GM23338 (cell line): ENCODE measurements at regions not wholly inside any gene's neighbourhood (a gene's known extent, or its start where the extent isn't known, plus 50 kb on each side); places are given as distances from the start of the nearest gene placed in this dataset.

ENCODE experiments used
- ATAC-seq: fragments of 200-7000 bp; cut with Tn5 transposase; 3 replicates; pipeline ENCODE4 v1.9.1; 2020
- DNase-seq: peaks from one replicate; pipeline ENCODE4 v3.0.0-alpha.2; 2015; ENCODE audit warnings: low spot score
- H2AFZ ChIP-seq: fragments of 200-600 bp; sonication (generic); 2 replicates; pipeline ENCODE4 v1.8.0; 2016; ENCODE audit warnings: antibody characterized with exemption, mild to moderate bottlenecking, moderate library complexity
- H3F3A ChIP-seq: fragments of 200-600 bp; sonication (generic); replicated peaks from 2 replicates; pipeline ENCODE4 v1.8.0; 2017; ENCODE audit warnings: antibody characterized with exemption, mixed run types, low read depth
- H3K27ac ChIP-seq: fragments of 200-600 bp; sonication (generic); 2 replicates; pipeline ENCODE4 v1.6.1; 2016; ENCODE audit warnings: low read depth
- H3K27me3 ChIP-seq: fragments of 200-600 bp; sonication (generic); 2 replicates; pipeline ENCODE4 v1.8.0; 2016; ENCODE audit warnings: mild to moderate bottlenecking, mixed run types, moderate library complexity; ENCODE audit not compliant: insufficient read depth
- H3K36me3 ChIP-seq: fragments of 200-600 bp; sonication (generic); 2 replicates; pipeline ENCODE4 v1.8.0; 2016; ENCODE audit warnings: mild to moderate bottlenecking; ENCODE audit not compliant: insufficient read depth
- H3K4me1 ChIP-seq: fragments of 200-600 bp; sonication (generic); 2 replicates; pipeline ENCODE4 v1.8.0; 2016; ENCODE audit warnings: mild to moderate bottlenecking, moderate library complexity; ENCODE audit not compliant: insufficient read depth
- H3K4me2 ChIP-seq: fragments of 200-600 bp; sonication (generic); 2 replicates; pipeline ENCODE4 v1.7.1; 2017; ENCODE audit warnings: mixed run types
- H3K4me3 ChIP-seq: fragments of 200-600 bp; sonication (generic); 2 replicates; pipeline ENCODE4 v1.6.1; 2016; ENCODE audit warnings: mixed run types
- H3K79me2 ChIP-seq: fragments of 200-600 bp; sonication (generic); replicated peaks from 2 replicates; pipeline ENCODE4 v1.8.0; 2017; ENCODE audit warnings: mild to moderate bottlenecking; ENCODE audit not compliant: insufficient read depth
- H3K9me2 ChIP-seq: fragments of 200-600 bp; sonication (generic); 2 replicates; pipeline ENCODE4 v1.8.0; 2017; ENCODE audit not compliant: insufficient read depth
- H4K20me1 ChIP-seq: fragments of 200-600 bp; sonication (generic); replicated peaks from 2 replicates; pipeline ENCODE4 v1.8.0; 2017; ENCODE audit warnings: mild to moderate bottlenecking; ENCODE audit not compliant: insufficient read depth
- H3K27ac Mint-ChIP-seq: 2 replicates; pipeline ENCODE4 v1.8.0; 2020; ENCODE audit warnings: inconsistent platforms, mild to moderate bottlenecking, moderate library complexity, mixed read lengths
- H3K27me3 Mint-ChIP-seq: 3 replicates; pipeline ENCODE4 v1.8.0; 2022; ENCODE audit warnings: low read depth, mild to moderate bottlenecking, moderate library complexity, mixed read lengths, inconsistent platforms; ENCODE audit not compliant: insufficient read depth, poor library complexity
- H3K36me3 Mint-ChIP-seq: 3 replicates; pipeline ENCODE4 v1.8.0; 2021; ENCODE audit warnings: low read depth, mild to moderate bottlenecking, inconsistent platforms, moderate library complexity, mixed read lengths
- H3K4me1 Mint-ChIP-seq: 3 replicates; pipeline ENCODE4 v1.8.0; 2020; ENCODE audit warnings: mild to moderate bottlenecking, inconsistent platforms, mixed read lengths
- H3K4me3 Mint-ChIP-seq: 3 replicates; pipeline ENCODE4 v1.8.0; 2021; ENCODE audit warnings: moderate library complexity, mild to moderate bottlenecking, inconsistent platforms, mixed read lengths
- H3K9me3 Mint-ChIP-seq: 3 replicates; pipeline ENCODE4 v1.8.0; 2020; ENCODE audit warnings: moderate library complexity, mild to moderate bottlenecking, inconsistent platforms, mixed read lengths
- CREB1 ChIP-seq: fragments of 250-450 bp; sonication (Bioruptor Pico); IDR thresholded peaks from 2 replicates; pipeline ENCODE4 v1.5.0; 2020; ENCODE audit warnings: low read depth, mild to moderate bottlenecking, moderate library complexity
- EZH2phosphoT487 ChIP-seq: fragments of 200-600 bp; sonication (generic); IDR thresholded peaks from one replicate; pipeline ENCODE4 v1.8.1; 2018; ENCODE audit warnings: antibody characterized with exemption; ENCODE audit not compliant: unreplicated experiment
- JUNB ChIP-seq: IDR thresholded peaks from one replicate; pipeline ENCODE4 v1.6.1; 2016; ENCODE audit warnings: antibody characterized with exemption; ENCODE audit not compliant: unreplicated experiment
- NANOG ChIP-seq: IDR thresholded peaks from 2 replicates; pipeline ENCODE4 v1.6.1; 2016; ENCODE audit warnings: antibody characterized with exemption, borderline replicate concordance
- POLR2AphosphoS5 ChIP-seq: IDR thresholded peaks from 2 replicates; pipeline ENCODE4 v1.6.1; 2016; ENCODE audit warnings: antibody characterized with exemption, low read depth
- STAT1 ChIP-seq: IDR thresholded peaks from one replicate; pipeline ENCODE4 v1.6.1; 2016; ENCODE audit warnings: antibody characterized with exemption; ENCODE audit not compliant: unreplicated experiment
- ZNF114 ChIP-seq: fragments of 250-450 bp; sonication (Bioruptor Pico); IDR thresholded peaks from 2 replicates; pipeline ENCODE4 v1.5.0; 2020; ENCODE audit warnings: mild to moderate bottlenecking, moderate library complexity
- ZNF331 ChIP-seq: fragments of 250-450 bp; sonication (Bioruptor Pico); IDR thresholded peaks from 2 replicates; pipeline ENCODE4 v1.5.0; 2020; ENCODE audit warnings: low read depth, mild to moderate bottlenecking, moderate library complexity
- TF ChIP-seq, protein P1 (sequence below), 2 experiments: fragments of 200-600 bp in 1 of 2; sonication (generic) in 1 of 2; conservative IDR thresholded peaks; 2 replicates each; pipeline versions ENCODE4 v1.5.1 to v1.6.1; 2016 to 2017; ENCODE audit warnings: antibody characterized with exemption in 2 of 2, low read depth in 2 of 2, mild to moderate bottlenecking in 2 of 2, moderate library complexity in 1 of 2
- TF ChIP-seq, protein P2 (sequence below): IDR thresholded peaks from 2 replicates; pipeline ENCODE4 v1.6.1; 2016; ENCODE audit warnings: antibody characterized with exemption
- TF ChIP-seq, protein P3 (sequence below): fragments of 250-450 bp; sonication (Bioruptor Pico); IDR thresholded peaks from 2 replicates; pipeline ENCODE4 v1.5.0; 2020; ENCODE audit warnings: mild to moderate bottlenecking, moderate library complexity
- TF ChIP-seq, protein P4 (sequence below): IDR thresholded peaks from one replicate; pipeline ENCODE4 v1.6.1; 2018; ENCODE audit warnings: antibody characterized with exemption; ENCODE audit not compliant: unreplicated experiment

DNA sequence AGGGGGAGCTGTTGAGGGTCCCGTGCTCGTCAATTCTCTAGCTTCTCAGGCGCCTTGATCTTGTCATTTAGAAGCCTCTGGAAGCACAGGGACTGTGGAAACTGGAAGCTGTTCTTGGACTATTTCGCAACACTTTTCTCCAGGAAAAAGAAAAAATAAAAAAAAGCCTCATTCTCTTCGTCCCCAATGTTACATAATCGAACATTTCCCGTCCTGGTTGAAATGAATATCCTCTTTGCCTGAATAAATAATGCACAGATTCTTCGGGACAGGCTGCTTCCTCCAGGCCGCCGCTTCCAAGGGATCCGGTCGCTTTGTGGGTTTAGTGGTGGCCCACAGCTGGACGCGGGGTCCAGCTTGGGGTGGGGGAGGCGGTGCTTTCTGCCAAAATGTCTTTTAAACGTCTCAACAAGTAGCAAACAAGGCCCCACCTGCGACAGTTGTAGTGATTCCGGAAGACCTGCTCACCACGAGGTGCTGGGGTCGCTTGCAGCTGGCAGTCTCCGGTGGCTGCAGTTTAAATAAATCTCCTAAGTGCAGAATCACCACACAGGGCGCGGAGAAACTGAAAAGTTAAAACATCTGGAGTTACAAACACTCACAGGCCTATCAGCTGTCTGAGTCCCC, 125.9 kb upstream of the ESR1 start:
- no peak overlapping the region for H3K27ac Mint-ChIP-seq
- ATAC-seq: no peak

More for the DNA sequence above, 125.9 kb upstream of the ESR1 start:
- Histone ChIP-seq H3K27ac (no peak overlapping the region), H2AFZ (peak overlapping the region; percentile 95), H3K36me3 (no peaks in the 10 kb centered on the region), H4K20me1 (no peaks in the 10 kb centered on the region), H3K9me2 (peaks cover 12% of the 10 kb centered on the region; the same call in 1 of the 2 replicates), H3K4me2 (no peak overlapping the region), H3K4me3 (no peak overlapping the region), H3K4me1 (peaks cover 10% of the 10 kb centered on the region), H3K79me2 (no peaks in the 10 kb centered on the region), H3F3A (no peaks in the 10 kb centered on the region), H3K27me3 (no peaks in the 10 kb centered on the region)
- H3K4me1 Mint-ChIP-seq: peaks cover 14% of the 10 kb centered on the region
- H3K36me3 Mint-ChIP-seq: no peaks in the 10 kb centered on the region
- no peaks in the 10 kb centered on the region for H3K9me3 Mint-ChIP-seq
- no peak for TF ChIP-seq POLR2AphosphoS5
- TF ChIP-seq, protein P1, sequence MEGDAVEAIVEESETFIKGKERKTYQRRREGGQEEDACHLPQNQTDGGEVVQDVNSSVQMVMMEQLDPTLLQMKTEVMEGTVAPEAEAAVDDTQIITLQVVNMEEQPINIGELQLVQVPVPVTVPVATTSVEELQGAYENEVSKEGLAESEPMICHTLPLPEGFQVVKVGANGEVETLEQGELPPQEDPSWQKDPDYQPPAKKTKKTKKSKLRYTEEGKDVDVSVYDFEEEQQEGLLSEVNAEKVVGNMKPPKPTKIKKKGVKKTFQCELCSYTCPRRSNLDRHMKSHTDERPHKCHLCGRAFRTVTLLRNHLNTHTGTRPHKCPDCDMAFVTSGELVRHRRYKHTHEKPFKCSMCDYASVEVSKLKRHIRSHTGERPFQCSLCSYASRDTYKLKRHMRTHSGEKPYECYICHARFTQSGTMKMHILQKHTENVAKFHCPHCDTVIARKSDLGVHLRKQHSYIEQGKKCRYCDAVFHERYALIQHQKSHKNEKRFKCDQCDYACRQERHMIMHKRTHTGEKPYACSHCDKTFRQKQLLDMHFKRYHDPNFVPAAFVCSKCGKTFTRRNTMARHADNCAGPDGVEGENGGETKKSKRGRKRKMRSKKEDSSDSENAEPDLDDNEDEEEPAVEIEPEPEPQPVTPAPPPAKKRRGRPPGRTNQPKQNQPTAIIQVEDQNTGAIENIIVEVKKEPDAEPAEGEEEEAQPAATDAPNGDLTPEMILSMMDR (conservative IDR thresholded peaks at IDR 0.05; ENCODE audit: low read depth in 2 of 2): no peak
- TF ChIP-seq JUNB: no peak
- TF ChIP-seq, protein P2, sequence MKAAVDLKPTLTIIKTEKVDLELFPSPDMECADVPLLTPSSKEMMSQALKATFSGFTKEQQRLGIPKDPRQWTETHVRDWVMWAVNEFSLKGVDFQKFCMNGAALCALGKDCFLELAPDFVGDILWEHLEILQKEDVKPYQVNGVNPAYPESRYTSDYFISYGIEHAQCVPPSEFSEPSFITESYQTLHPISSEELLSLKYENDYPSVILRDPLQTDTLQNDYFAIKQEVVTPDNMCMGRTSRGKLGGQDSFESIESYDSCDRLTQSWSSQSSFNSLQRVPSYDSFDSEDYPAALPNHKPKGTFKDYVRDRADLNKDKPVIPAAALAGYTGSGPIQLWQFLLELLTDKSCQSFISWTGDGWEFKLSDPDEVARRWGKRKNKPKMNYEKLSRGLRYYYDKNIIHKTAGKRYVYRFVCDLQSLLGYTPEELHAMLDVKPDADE: no peak
- TF ChIP-seq, protein P3, sequence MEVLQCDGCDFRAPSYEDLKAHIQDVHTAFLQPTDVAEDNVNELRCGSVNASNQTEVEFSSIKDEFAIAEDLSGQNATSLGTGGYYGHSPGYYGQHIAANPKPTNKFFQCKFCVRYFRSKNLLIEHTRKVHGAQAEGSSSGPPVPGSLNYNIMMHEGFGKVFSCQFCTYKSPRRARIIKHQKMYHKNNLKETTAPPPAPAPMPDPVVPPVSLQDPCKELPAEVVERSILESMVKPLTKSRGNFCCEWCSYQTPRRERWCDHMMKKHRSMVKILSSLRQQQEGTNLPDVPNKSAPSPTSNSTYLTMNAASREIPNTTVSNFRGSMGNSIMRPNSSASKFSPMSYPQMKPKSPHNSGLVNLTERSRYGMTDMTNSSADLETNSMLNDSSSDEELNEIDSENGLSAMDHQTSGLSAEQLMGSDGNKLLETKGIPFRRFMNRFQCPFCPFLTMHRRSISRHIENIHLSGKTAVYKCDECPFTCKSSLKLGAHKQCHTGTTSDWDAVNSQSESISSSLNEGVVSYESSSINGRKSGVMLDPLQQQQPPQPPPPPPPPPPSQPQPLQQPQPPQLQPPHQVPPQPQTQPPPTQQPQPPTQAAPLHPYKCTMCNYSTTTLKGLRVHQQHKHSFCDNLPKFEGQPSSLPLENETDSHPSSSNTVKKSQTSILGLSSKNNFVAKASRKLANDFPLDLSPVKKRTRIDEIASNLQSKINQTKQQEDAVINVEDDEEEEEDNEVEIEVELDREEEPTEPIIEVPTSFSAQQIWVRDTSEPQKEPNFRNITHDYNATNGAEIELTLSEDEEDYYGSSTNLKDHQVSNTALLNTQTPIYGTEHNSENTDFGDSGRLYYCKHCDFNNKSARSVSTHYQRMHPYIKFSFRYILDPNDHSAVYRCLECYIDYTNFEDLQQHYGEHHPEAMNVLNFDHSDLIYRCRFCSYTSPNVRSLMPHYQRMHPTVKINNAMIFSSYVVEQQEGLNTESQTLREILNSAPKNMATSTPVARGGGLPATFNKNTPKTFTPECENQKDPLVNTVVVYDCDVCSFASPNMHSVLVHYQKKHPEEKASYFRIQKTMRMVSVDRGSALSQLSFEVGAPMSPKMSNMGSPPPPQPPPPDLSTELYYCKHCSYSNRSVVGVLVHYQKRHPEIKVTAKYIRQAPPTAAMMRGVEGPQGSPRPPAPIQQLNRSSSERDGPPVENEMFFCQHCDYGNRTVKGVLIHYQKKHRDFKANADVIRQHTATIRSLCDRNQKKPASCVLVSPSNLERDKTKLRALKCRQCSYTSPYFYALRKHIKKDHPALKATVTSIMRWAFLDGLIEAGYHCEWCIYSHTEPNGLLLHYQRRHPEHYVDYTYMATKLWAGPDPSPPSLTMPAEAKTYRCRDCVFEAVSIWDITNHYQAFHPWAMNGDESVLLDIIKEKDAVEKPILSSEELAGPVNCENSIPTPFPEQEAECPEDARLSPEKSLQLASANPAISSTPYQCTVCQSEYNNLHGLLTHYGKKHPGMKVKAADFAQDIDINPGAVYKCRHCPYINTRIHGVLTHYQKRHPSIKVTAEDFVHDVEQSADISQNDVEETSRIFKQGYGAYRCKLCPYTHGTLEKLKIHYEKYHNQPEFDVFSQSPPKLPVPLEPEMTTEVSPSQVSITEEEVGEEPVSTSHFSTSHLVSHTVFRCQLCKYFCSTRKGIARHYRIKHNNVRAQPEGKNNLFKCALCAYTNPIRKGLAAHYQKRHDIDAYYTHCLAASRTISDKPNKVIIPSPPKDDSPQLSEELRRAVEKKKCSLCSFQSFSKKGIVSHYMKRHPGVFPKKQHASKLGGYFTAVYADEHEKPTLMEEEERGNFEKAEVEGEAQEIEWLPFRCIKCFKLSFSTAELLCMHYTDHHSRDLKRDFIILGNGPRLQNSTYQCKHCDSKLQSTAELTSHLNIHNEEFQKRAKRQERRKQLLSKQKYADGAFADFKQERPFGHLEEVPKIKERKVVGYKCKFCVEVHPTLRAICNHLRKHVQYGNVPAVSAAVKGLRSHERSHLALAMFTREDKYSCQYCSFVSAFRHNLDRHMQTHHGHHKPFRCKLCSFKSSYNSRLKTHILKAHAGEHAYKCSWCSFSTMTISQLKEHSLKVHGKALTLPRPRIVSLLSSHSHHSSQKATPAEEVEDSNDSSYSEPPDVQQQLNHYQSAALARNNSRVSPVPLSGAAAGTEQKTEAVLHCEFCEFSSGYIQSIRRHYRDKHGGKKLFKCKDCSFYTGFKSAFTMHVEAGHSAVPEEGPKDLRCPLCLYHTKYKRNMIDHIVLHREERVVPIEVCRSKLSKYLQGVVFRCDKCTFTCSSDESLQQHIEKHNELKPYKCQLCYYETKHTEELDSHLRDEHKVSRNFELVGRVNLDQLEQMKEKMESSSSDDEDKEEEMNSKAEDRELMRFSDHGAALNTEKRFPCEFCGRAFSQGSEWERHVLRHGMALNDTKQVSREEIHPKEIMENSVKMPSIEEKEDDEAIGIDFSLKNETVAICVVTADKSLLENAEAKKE (CRISPR knock-in tag): no peak
- TF ChIP-seq, protein P4, sequence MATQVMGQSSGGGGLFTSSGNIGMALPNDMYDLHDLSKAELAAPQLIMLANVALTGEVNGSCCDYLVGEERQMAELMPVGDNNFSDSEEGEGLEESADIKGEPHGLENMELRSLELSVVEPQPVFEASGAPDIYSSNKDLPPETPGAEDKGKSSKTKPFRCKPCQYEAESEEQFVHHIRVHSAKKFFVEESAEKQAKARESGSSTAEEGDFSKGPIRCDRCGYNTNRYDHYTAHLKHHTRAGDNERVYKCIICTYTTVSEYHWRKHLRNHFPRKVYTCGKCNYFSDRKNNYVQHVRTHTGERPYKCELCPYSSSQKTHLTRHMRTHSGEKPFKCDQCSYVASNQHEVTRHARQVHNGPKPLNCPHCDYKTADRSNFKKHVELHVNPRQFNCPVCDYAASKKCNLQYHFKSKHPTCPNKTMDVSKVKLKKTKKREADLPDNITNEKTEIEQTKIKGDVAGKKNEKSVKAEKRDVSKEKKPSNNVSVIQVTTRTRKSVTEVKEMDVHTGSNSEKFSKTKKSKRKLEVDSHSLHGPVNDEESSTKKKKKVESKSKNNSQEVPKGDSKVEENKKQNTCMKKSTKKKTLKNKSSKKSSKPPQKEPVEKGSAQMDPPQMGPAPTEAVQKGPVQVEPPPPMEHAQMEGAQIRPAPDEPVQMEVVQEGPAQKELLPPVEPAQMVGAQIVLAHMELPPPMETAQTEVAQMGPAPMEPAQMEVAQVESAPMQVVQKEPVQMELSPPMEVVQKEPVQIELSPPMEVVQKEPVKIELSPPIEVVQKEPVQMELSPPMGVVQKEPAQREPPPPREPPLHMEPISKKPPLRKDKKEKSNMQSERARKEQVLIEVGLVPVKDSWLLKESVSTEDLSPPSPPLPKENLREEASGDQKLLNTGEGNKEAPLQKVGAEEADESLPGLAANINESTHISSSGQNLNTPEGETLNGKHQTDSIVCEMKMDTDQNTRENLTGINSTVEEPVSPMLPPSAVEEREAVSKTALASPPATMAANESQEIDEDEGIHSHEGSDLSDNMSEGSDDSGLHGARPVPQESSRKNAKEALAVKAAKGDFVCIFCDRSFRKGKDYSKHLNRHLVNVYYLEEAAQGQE: no peak
- TF ChIP-seq STAT1: no peak
- TF ChIP-seq ZNF331 (CRISPR knock-in tag): no peak
- TF ChIP-seq ZNF114: no peak
- no peak for TF ChIP-seq NANOG
- TF ChIP-seq EZH2phosphoT487: no peak
- TF ChIP-seq CREB1 (CRISPR knock-in tag): no peak
- no peaks in the 10 kb centered on the region for H3K27me3 Mint-ChIP-seq
- no peak for DNase-seq
- no peak overlapping the region for H3K4me3 Mint-ChIP-seq
